CD14-positive monocyte (primary cell): ENCODE measurements at regions not wholly inside any gene's neighbourhood (a gene's known extent, or its start where the extent isn't known, plus 50 kb on each side); places are given as distances from the start of the nearest gene placed in this dataset.

Source experiments
- DNase-seq, 3 donors: peaks; one replicate each; pipeline ENCODE4 v3.0.0-alpha.2; 2011 to 2022
- H2AFZ ChIP-seq: 2 replicates; pipeline ENCODE4 v1.6.0; 2012; ENCODE audit warnings: mild to moderate bottlenecking, low read depth, low read length, inconsistent platforms; ENCODE audit not compliant: insufficient read depth, poor library complexity, severe bottlenecking
- H3K27ac ChIP-seq, 2 donors: 1 replicate in 1 of 2; 2 replicates in 1 of 2; pipeline ENCODE4 v1.5.1; 2012 to 2013; ENCODE audit warnings: low read length in 2 of 2, control low read depth in 1 of 2, inconsistent platforms in 1 of 2, low read depth in 1 of 2, mild to moderate bottlenecking in 1 of 2
- H3K27me3 ChIP-seq, 2 donors: one replicate each; pipeline versions ENCODE4 v1.6.0 to v1.6.1; 2011 to 2013; ENCODE audit warnings: low read length in 2 of 2; ENCODE audit not compliant: control insufficient read depth in 2 of 2, insufficient read depth in 2 of 2
- H3K36me3 ChIP-seq, 2 donors: replicated peaks in 1 of 2; 1 replicate in 1 of 2; 2 replicates in 1 of 2; pipeline versions ENCODE4 v1.5.1 to v1.6.1; 2012 to 2013; ENCODE audit warnings: low read length in 2 of 2, control low read depth in 1 of 2, inconsistent platforms in 1 of 2, mild to moderate bottlenecking in 1 of 2; ENCODE audit not compliant: insufficient read depth in 2 of 2, control insufficient read depth in 1 of 2
- H3K4me1 ChIP-seq, 2 donors: 1 replicate in 1 of 2; 2 replicates in 1 of 2; pipeline versions ENCODE4 v1.5.1 to v1.6.1; 2012 to 2013; ENCODE audit warnings: low read length in 2 of 2, control low read depth in 1 of 2, inconsistent platforms in 1 of 2, mild to moderate bottlenecking in 1 of 2, moderate library complexity in 1 of 2; ENCODE audit not compliant: insufficient read depth in 2 of 2, control insufficient read depth in 1 of 2
- H3K4me2 ChIP-seq: replicated peaks from 2 replicates; pipeline ENCODE3; 2012; ENCODE audit warnings: low read length, moderate library complexity, mild to moderate bottlenecking; ENCODE audit not compliant: poor library complexity, severe bottlenecking; ENCODE audit errors: extremely low read depth
- H3K4me3 ChIP-seq, 3 experiments: fragments of 200-600 bp in 1 of 3; sonication (generic) in 1 of 3; replicated peaks in 1 of 3; 1 replicate in 2 of 3; 2 replicates in 1 of 3; pipeline ENCODE4 v1.5.1; 2011 to 2013; ENCODE audit warnings: low read length in 3 of 3, mild to moderate bottlenecking in 3 of 3, control low read depth in 2 of 3, low read depth in 2 of 3, inconsistent platforms in 1 of 3, moderate library complexity in 1 of 3
- H3K79me2 ChIP-seq: 2 replicates; pipeline ENCODE4 v1.6.0; 2012; ENCODE audit warnings: mild to moderate bottlenecking, control low read depth, inconsistent platforms, low read length, moderate library complexity; ENCODE audit not compliant: insufficient read depth
- H3K9ac ChIP-seq: 2 replicates; pipeline ENCODE4 v1.6.0; 2017; ENCODE audit warnings: low read length, mild to moderate bottlenecking; ENCODE audit not compliant: insufficient read depth, poor library complexity, severe bottlenecking
- H3K9me3 ChIP-seq, 2 donors: replicated peaks in 1 of 2; 1 replicate in 1 of 2; 2 replicates in 1 of 2; pipeline versions ENCODE4 v1.5.1 to v1.6.1; 2012 to 2013; ENCODE audit warnings: low read length in 2 of 2, control low read depth in 1 of 2; ENCODE audit not compliant: control insufficient read depth in 1 of 2, insufficient read depth in 1 of 2
- H4K20me1 ChIP-seq: 2 replicates; pipeline ENCODE4 v1.6.0; 2012; ENCODE audit warnings: mild to moderate bottlenecking, low read length, control low read depth, moderate library complexity; ENCODE audit not compliant: insufficient read depth
- H3K27ac Mint-ChIP-seq, 7 donors: one replicate each; pipeline ENCODE4 v1.8.0; 2020; ENCODE audit warnings: mild to moderate bottlenecking in 7 of 7, mixed read lengths in 7 of 7, moderate library complexity in 6 of 7, inconsistent platforms in 2 of 7
- H3K27me3 Mint-ChIP-seq, 3 donors: one replicate each; pipeline ENCODE4 v1.8.0; 2021 to 2022; ENCODE audit warnings: low read depth in 3 of 3, mild to moderate bottlenecking in 3 of 3, mixed read lengths in 3 of 3, moderate library complexity in 3 of 3, inconsistent platforms in 1 of 3
- H3K36me3 Mint-ChIP-seq, 2 donors: one replicate each; pipeline ENCODE4 v1.8.0; 2020; ENCODE audit warnings: mixed read lengths in 2 of 2, inconsistent platforms in 1 of 2, mild to moderate bottlenecking in 1 of 2
- H3K4me1 Mint-ChIP-seq: one replicate; pipeline ENCODE4 v1.8.0; 2020; ENCODE audit warnings: mild to moderate bottlenecking, mixed read lengths
- H3K4me3 Mint-ChIP-seq, 2 donors: one replicate each; pipeline ENCODE4 v1.8.0; 2020; ENCODE audit warnings: mild to moderate bottlenecking in 2 of 2, mixed read lengths in 2 of 2, moderate library complexity in 1 of 2
- H3K9me3 Mint-ChIP-seq, 7 donors: one replicate each; pipeline ENCODE4 v1.8.0; 2020 to 2022; ENCODE audit warnings: mixed read lengths in 7 of 7, mild to moderate bottlenecking in 6 of 7, moderate library complexity in 6 of 7, inconsistent platforms in 2 of 7
- CTCF ChIP-seq: fragments of 200-600 bp; IDR thresholded peaks from one replicate; pipeline ENCODE4 v1.8.0; 2022; ENCODE audit warnings: antibody characterized with exemption, mild to moderate bottlenecking
- WGBS: methylation state at CpG from one replicate; pipeline ENCODE4 v1.1.5; 2013; ENCODE audit warnings: missing lambda C conversion rate; ENCODE audit not compliant: insufficient coverage; 5-methylcytosine and 5-hydroxymethylcytosine counted together
- intact Hi-C, 2 donors: fragments of 100-400 bp; cut with micrococcal nuclease; formaldehyde crosslinking; loops; one replicate each; pipeline versions ENCODE4 v1.15.0 to v1.15.1; 2023

GRCh38 chr22:47372596-47373385 lies 610.3 kb downstream of the TBC1D22A start:
- no peaks in the 10 kb centered on the region for H3K79me2 ChIP-seq
- Mint-ChIP-seq H3K27me3 (peaks cover 2 to 4% (median 4%) of the 10 kb centered on the region in 3 donors), H3K4me1 (no peaks in the 10 kb centered on the region), H3K9me3 (peaks cover 0 to 4% (median 0%) of the 10 kb centered on the region in 7 donors), H3K36me3 (no peaks in the 10 kb centered on the region), H3K4me3 (no peak overlapping the region), H3K27ac (no peak overlapping the region)
- no peak overlapping the region for H3K4me3 ChIP-seq
- no peak for TF ChIP-seq CTCF
- no peak overlapping the region for H3K4me2 ChIP-seq
- no peak for DNase-seq
- H3K36me3 ChIP-seq: no peaks in the 10 kb centered on the region
- no peak overlapping the region for H3K27ac ChIP-seq
- no peaks in the 10 kb centered on the region for H3K27me3 ChIP-seq
- intact Hi-C loops: no loop called here
- WGBS: 95% methylated on average over 26 of the region's 27 CpGs
- no peaks in the 10 kb centered on the region for H4K20me1 ChIP-seq
- H3K4me1 ChIP-seq: no peaks in the 10 kb centered on the region
- peaks cover 0 to 1% of the 10 kb centered on the region in 2 donors for H3K9me3 ChIP-seq
- no peak overlapping the region for H2AFZ ChIP-seq
- no peak overlapping the region for H3K9ac ChIP-seq

GRCh38 chr22:47372111-47372581 lies 609.7 kb downstream of the TBC1D22A start:
- no peak for DNase-seq
- H3K27ac ChIP-seq: no peak overlapping the region
- Mint-ChIP-seq H3K4me1 (no peaks in the 10 kb centered on the region), H3K27me3 (peaks cover 2 to 4% (median 4%) of the 10 kb centered on the region in 3 donors), H3K9me3 (peaks cover 0 to 1% (median 0%) of the 10 kb centered on the region in 7 donors), H3K4me3 (no peak overlapping the region), H3K36me3 (no peaks in the 10 kb centered on the region), H3K27ac (no peak overlapping the region)
- H3K4me2 ChIP-seq: no peak overlapping the region
- H2AFZ ChIP-seq: no peak overlapping the region
- H3K9me3 ChIP-seq: no peaks in the 10 kb centered on the region
- H3K79me2 ChIP-seq: no peaks in the 10 kb centered on the region
- intact Hi-C loops: no loop called here
- H3K9ac ChIP-seq: no peak overlapping the region
- no peak overlapping the region for H3K4me3 ChIP-seq
- H3K27me3 ChIP-seq: no peaks in the 10 kb centered on the region
- no peak for TF ChIP-seq CTCF
- no peaks in the 10 kb centered on the region for H3K4me1 ChIP-seq
- H4K20me1 ChIP-seq: no peaks in the 10 kb centered on the region
- no peaks in the 10 kb centered on the region for H3K36me3 ChIP-seq
- 77% methylated on average over 12 of the region's 15 CpGs for WGBS
